B cell (primary cell): ENCODE measurements at regions not wholly inside any gene's neighbourhood (a gene's known extent, or its start where the extent isn't known, plus 50 kb on each side); places are given as distances from the start of the nearest gene placed in this dataset.

Source experiments
- ATAC-seq: fragments of 200-7000 bp; cut with Tn5 transposase; one replicate; pipeline ENCODE4 v1.10.0; 2021; ENCODE audit warnings: low read depth, mild to moderate bottlenecking, moderate number of reproducible peaks, moderate library complexity
- CTCF ChIA-PET: fragments of 350-600 bp; sonication (Branson Sonifier 250); formaldehyde crosslinking; loops from one replicate; lab custom pipeline; 2021; ENCODE audit warnings: antibody characterized with exemption, inconsistent platforms; lab: Charles Lee
- POLR2A ChIA-PET: fragments of 350-600 bp; sonication (Branson Sonifier 250); formaldehyde crosslinking; loops from one replicate; lab custom pipeline; 2021; ENCODE audit warnings: antibody characterized with exemption; lab: Charles Lee
- DNase-seq: peaks from one replicate; pipeline ENCODE4 v3.0.0; 2013
- H2AFZ ChIP-seq: 2 replicates; pipeline ENCODE4 v1.6.1; 2012; ENCODE audit warnings: mild to moderate bottlenecking, low read depth, low read length; ENCODE audit not compliant: insufficient read depth, poor library complexity, severe bottlenecking
- H3K27ac ChIP-seq, 2 donors: 1 replicate in 1 of 2; 2 replicates in 1 of 2; pipeline ENCODE4 v1.5.1; 2012 to 2013; ENCODE audit warnings: low read length in 2 of 2, mild to moderate bottlenecking in 2 of 2, moderate library complexity in 1 of 2
- H3K27me3 ChIP-seq, 4 experiments: fragments of 200-600 bp in 1 of 4; sonication (generic) in 1 of 4; replicated peaks in 1 of 4; 1 replicate in 2 of 4; 2 replicates in 2 of 4; pipeline versions ENCODE4 v1.6.1 to v1.7.0; 2013 to 2016; ENCODE audit warnings: low read length in 3 of 4, mild to moderate bottlenecking in 2 of 4, mixed read lengths in 1 of 4, moderate library complexity in 1 of 4; ENCODE audit not compliant: insufficient read depth in 4 of 4, control insufficient read depth in 3 of 4; ENCODE audit errors: control extremely low read depth in 1 of 4
- H3K36me3 ChIP-seq, 2 experiments: replicated peaks in 1 of 2; 1 replicate in 1 of 2; 2 replicates in 1 of 2; pipeline versions ENCODE4 v1.6.1 to v1.7.1; 2013; ENCODE audit warnings: low read length in 1 of 2; ENCODE audit not compliant: insufficient read depth in 2 of 2, control insufficient read depth in 1 of 2; ENCODE audit errors: control extremely low read depth in 1 of 2, extremely low read depth in 1 of 2
- H3K4me1 ChIP-seq, 2 donors: fragments of 200-600 bp in 1 of 2; sonication (generic) in 1 of 2; 1 replicate in 1 of 2; 2 replicates in 1 of 2; pipeline versions ENCODE4 v1.5.1 to v1.6.1; 2013 to 2017; ENCODE audit warnings: low read length in 2 of 2; ENCODE audit not compliant: control insufficient read depth in 2 of 2, insufficient read depth in 2 of 2
- H3K4me2 ChIP-seq: replicated peaks from 2 replicates; pipeline ENCODE3; 2012; ENCODE audit warnings: mild to moderate bottlenecking, low read depth, low read length; ENCODE audit not compliant: poor library complexity, severe bottlenecking
- H3K4me3 ChIP-seq, 5 experiments: fragments of 200-600 bp in 1 of 5; sonication (generic) in 1 of 5; 1 replicate in 3 of 5; 2 replicates in 2 of 5; pipeline versions ENCODE4 v1.5.1 to v1.7.0; 2011 to 2016; ENCODE audit warnings: low read length in 4 of 5, mild to moderate bottlenecking in 4 of 5, low read depth in 2 of 5, control low read depth in 1 of 5, moderate library complexity in 1 of 5; ENCODE audit not compliant: insufficient read depth in 1 of 5; ENCODE audit errors: control extremely low read depth in 1 of 5, extremely low read depth in 1 of 5
- H3K79me2 ChIP-seq: fragments of 200-600 bp; sonication (generic); one replicate; pipeline ENCODE4 v1.6.0; 2016; ENCODE audit warnings: low read length; ENCODE audit not compliant: control insufficient read depth, insufficient read depth
- H3K9ac ChIP-seq: fragments of 200-600 bp; sonication (generic); 2 replicates; pipeline ENCODE4 v1.6.1; 2017; ENCODE audit warnings: mild to moderate bottlenecking, low read length, moderate library complexity
- H3K9me3 ChIP-seq, 3 donors: one replicate each; pipeline versions ENCODE4 v1.6.1 to v1.7.1; 2013; ENCODE audit warnings: low read length in 2 of 3; ENCODE audit not compliant: control insufficient read depth in 2 of 3, insufficient read depth in 1 of 3; ENCODE audit errors: control extremely low read depth in 1 of 3
- H4K20me1 ChIP-seq: 2 replicates; pipeline ENCODE4 v1.6.0; 2012; ENCODE audit warnings: mild to moderate bottlenecking, low read length; ENCODE audit not compliant: insufficient read depth, control insufficient read depth, poor library complexity, severe bottlenecking
- H3K27ac Mint-ChIP-seq: one replicate; pipeline ENCODE4 v1.8.0; 2021; ENCODE audit warnings: mixed read lengths
- H3K27me3 Mint-ChIP-seq: one replicate; pipeline ENCODE4 v1.8.0; 2021; ENCODE audit warnings: mixed read lengths
- H3K4me1 Mint-ChIP-seq: one replicate; pipeline ENCODE4 v1.8.0; 2021; ENCODE audit warnings: mixed read lengths
- H3K4me3 Mint-ChIP-seq: one replicate; pipeline ENCODE4 v1.8.0; 2021; ENCODE audit warnings: mixed read lengths
- H3K9me3 Mint-ChIP-seq: one replicate; pipeline ENCODE4 v1.8.0; 2022; ENCODE audit warnings: mixed read lengths; ENCODE audit not compliant: insufficient read depth
- EZH2 ChIP-seq: IDR thresholded peaks from 2 replicates; pipeline ENCODE4 v1.6.1; 2012; ENCODE audit warnings: borderline replicate concordance, low read depth, mild to moderate bottlenecking, moderate library complexity, low read length; ENCODE audit not compliant: insufficient read depth, poor library complexity, severe bottlenecking
- WGBS: methylation state at CpG from one replicate; pipeline ENCODE4 v1.1.5; 2013; ENCODE audit warnings: missing lambda C conversion rate; ENCODE audit not compliant: insufficient coverage; 5-methylcytosine and 5-hydroxymethylcytosine counted together
- intact Hi-C: fragments of 100-400 bp; cut with micrococcal nuclease; formaldehyde crosslinking; loops from one replicate; pipeline ENCODE4 v1.10.0; 2022
- TF ChIP-seq, protein P1 (sequence below): fragments of 200-600 bp; IDR thresholded peaks from one replicate; pipeline ENCODE4 v1.8.0; 2022; ENCODE audit warnings: antibody characterized with exemption, mild to moderate bottlenecking

- no peaks in the 10 kb centered on the region for H4K20me1 ChIP-seq
- Mint-ChIP-seq H3K4me1 (no peaks in the 10 kb centered on the region), H3K27me3 (peaks cover 21% of the 10 kb centered on the region), H3K9me3 (no peaks in the 10 kb centered on the region), H3K27ac (no peak overlapping the region), H3K4me3 (no peak overlapping the region)
- peaks cover 0 to 5% (median 1%) of the 10 kb centered on the region in 4 experiments for H3K27me3 ChIP-seq
- no peaks in the 10 kb centered on the region for H3K36me3 ChIP-seq
- 38% methylated on average over 18 of the region's 19 CpGs for WGBS
- ATAC-seq (peak; percentile 51), DNase-seq (peak; percentile 55)
- no peak overlapping the region for H3K27ac ChIP-seq
- ChIA-PET CTCF (interaction anchor here (0.7 to 1.9 kb wide), 4 partner anchors 9 to 1007 kb away, joined by 3 to 4 read pairs (median 3); no protein-coding TSS in a partner anchor), POLR2A (no interaction called here)
- no peak overlapping the region for H3K9ac ChIP-seq
- TF ChIP-seq, protein P1, sequence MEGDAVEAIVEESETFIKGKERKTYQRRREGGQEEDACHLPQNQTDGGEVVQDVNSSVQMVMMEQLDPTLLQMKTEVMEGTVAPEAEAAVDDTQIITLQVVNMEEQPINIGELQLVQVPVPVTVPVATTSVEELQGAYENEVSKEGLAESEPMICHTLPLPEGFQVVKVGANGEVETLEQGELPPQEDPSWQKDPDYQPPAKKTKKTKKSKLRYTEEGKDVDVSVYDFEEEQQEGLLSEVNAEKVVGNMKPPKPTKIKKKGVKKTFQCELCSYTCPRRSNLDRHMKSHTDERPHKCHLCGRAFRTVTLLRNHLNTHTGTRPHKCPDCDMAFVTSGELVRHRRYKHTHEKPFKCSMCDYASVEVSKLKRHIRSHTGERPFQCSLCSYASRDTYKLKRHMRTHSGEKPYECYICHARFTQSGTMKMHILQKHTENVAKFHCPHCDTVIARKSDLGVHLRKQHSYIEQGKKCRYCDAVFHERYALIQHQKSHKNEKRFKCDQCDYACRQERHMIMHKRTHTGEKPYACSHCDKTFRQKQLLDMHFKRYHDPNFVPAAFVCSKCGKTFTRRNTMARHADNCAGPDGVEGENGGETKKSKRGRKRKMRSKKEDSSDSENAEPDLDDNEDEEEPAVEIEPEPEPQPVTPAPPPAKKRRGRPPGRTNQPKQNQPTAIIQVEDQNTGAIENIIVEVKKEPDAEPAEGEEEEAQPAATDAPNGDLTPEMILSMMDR: peak; percentile 77
- no peak for TF ChIP-seq EZH2
- intact Hi-C loops: loop anchor here (1.0 kb wide), 1 partner anchor 350 kb away; no protein-coding TSS in a partner anchor
- no peak overlapping the region for H3K4me2 ChIP-seq
- H3K4me1 ChIP-seq: no peaks in the 10 kb centered on the region
- no peaks in the 10 kb centered on the region for H3K79me2 ChIP-seq
- H3K4me3 ChIP-seq: no peak overlapping the region
- no peak overlapping the region for H2AFZ ChIP-seq
- no peaks in the 10 kb centered on the region for H3K9me3 ChIP-seq
Measured at GRCh38 chr20:22333885-22334545, 250.4 kb downstream of the FOXA2 start.

DNA sequence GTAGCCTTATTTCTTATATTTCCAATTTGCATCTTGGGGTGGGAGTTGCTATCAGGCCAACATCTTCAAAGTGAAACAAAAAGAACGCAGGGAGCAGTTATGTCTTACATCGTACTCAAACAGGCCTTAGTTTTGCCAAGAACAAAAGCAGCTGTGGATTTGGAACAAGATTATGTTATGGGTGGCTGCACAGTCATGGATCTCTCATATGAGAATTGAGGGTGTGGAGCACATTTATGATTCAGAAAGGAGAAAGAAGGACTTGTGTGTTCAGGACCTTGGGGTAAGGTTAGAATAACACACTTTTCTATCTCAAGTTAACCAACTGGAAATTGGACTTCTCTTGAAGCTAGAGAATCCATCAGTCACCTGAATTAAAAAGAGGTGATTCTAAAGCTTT is 259.9 kb downstream of the FOXA2 start:
- intact Hi-C loops: no loop called here
- no peaks in the 10 kb centered on the region for H3K4me1 Mint-ChIP-seq
- H3K9me3 ChIP-seq: no peaks in the 10 kb centered on the region
- no peaks in the 10 kb centered on the region for H3K79me2 ChIP-seq
- no CpG with 5 or more reads among the region's 2 CpGs for WGBS
- H3K27me3 Mint-ChIP-seq: no peaks in the 10 kb centered on the region
- POLR2A ChIA-PET: no interaction called here
- no peaks in the 10 kb centered on the region for H4K20me1 ChIP-seq
- no peaks in the 10 kb centered on the region for H3K27me3 ChIP-seq
- no peak overlapping the region for H3K27ac Mint-ChIP-seq
- no peak overlapping the region for H3K4me3 Mint-ChIP-seq
- H3K9me3 Mint-ChIP-seq: no peaks in the 10 kb centered on the region
- TF ChIP-seq, protein P1: no peak
- no peak for TF ChIP-seq EZH2
- CTCF ChIA-PET: interaction anchor here (0.6 kb wide), 1 partner anchor 15 kb away, joined by 3 read pairs; no protein-coding TSS in a partner anchor
- no peak overlapping the region for H3K4me3 ChIP-seq
- H3K9ac ChIP-seq: no peak overlapping the region
- ATAC-seq (no peak), DNase-seq (no peak)
- H2AFZ ChIP-seq: no peak overlapping the region
- no peaks in the 10 kb centered on the region for H3K4me1 ChIP-seq
- no peak overlapping the region for H3K4me2 ChIP-seq
- H3K27ac ChIP-seq: no peak overlapping the region
- H3K36me3 ChIP-seq: no peaks in the 10 kb centered on the region
